Activated T-cell treated with anti-CD3 and anti-CD28 coated beads, Interleukin-2, amount 50 U/mL, for 1 hour (primary cell): ENCODE measurements at regions not wholly inside any gene's neighbourhood (a gene's known extent, or its start where the extent isn't known, plus 50 kb on each side); places are given as distances from the start of the nearest gene placed in this dataset.

ENCODE experiments used
- DNase-seq: peaks from one replicate; pipeline ENCODE4 v3.0.0-alpha.2; 2020

GRCh38 chr6:170025935-170026750 lies 264.7 kb downstream of the DLL1 start:
- peak; percentile 8 for DNase-seq

GRCh38 chr6:170025341-170025911 lies 265.5 kb downstream of the DLL1 start:
- peak; percentile 12 for DNase-seq

- peak; percentile 1 for DNase-seq
These were observed 265.9 kb downstream of the DLL1 start for GRCh38 chr6:170024940-170025339.

- no peak for DNase-seq
These were observed 267.0 kb downstream of the DLL1 start for GRCh38 chr6:170023620-170024521.

- no peak for DNase-seq
These were observed 267.9 kb downstream of the DLL1 start for GRCh38 chr6:170022827-170023619.

- no peak for DNase-seq
These were observed 268.6 kb downstream of the DLL1 start for GRCh38 chr6:170022291-170022722.

GRCh38 chr6:170021579-170021978 lies 269.3 kb downstream of the DLL1 start:
- DNase-seq = no peak

GRCh38 chr6:170019818-170020583 lies 268.6 kb downstream of the ERMARD start:
- no peak for DNase-seq

GRCh38 chr6:170018936-170019817 lies 267.8 kb downstream of the ERMARD start:
- no peak for DNase-seq

- no peak for DNase-seq
These were observed 267.1 kb downstream of the ERMARD start for GRCh38 chr6:170018422-170018935.

GRCh38 chr6:170017603-170018320 lies 266.3 kb downstream of the ERMARD start:
- DNase-seq = no peak

GRCh38 chr6:170013815-170014214 lies 262.4 kb downstream of the ERMARD start:
- DNase-seq = no peak

GRCh38 chr6:170012037-170012330 lies 260.6 kb downstream of the ERMARD start:
- no peak for DNase-seq

- DNase-seq = no peak
These were observed 260.0 kb downstream of the ERMARD start for GRCh38 chr6:170011204-170012036.

- DNase-seq = no peak
These were observed 259.3 kb downstream of the ERMARD start for GRCh38 chr6:170010665-170011203.

- DNase-seq = no peak
These were observed 256.9 kb downstream of the ERMARD start for GRCh38 chr6:170008294-170008785.

GRCh38 chr6:170007468-170008293 lies 256.3 kb downstream of the ERMARD start:
- no peak for DNase-seq
